GM12892 (cell line): ENCODE measurements at regions not wholly inside any gene's neighbourhood (a gene's known extent, or its start where the extent isn't known, plus 50 kb on each side); places are given as distances from the start of the nearest gene placed in this dataset.
"Not testable (repeated sequence)": the region's sequence is repeated elsewhere in the genome, so short reads cannot be mapped to it uniquely, and the experiment has no call there.

Experiments used
- POLR2A ChIP-seq: IDR thresholded peaks from 2 replicates; pipeline ENCODE4 v1.6.1; 2011; ENCODE audit warnings: low read depth, low read length, control low read depth
- POLR2AphosphoS5 ChIP-seq: IDR thresholded peaks from 2 replicates; pipeline ENCODE4 v1.6.1; 2011; ENCODE audit warnings: low read depth, low read length, control low read depth
- TAF1 ChIP-seq: IDR thresholded peaks from 2 replicates; pipeline ENCODE4 v1.6.1; 2011; ENCODE audit warnings: low read depth, mild to moderate bottlenecking, control low read depth, low read length, borderline replicate concordance

GRCh38 chr12:9308163-9308562 lies 100.0 kb upstream of the PZP start:
- not testable (repeated sequence) for TF ChIP-seq POLR2A, POLR2AphosphoS5, TAF1
